Nephron progenitor cell (in vitro differentiated cells): ENCODE measurements at regions not wholly inside any gene's neighbourhood (a gene's known extent, or its start where the extent isn't known, plus 50 kb on each side); places are given as distances from the start of the nearest gene placed in this dataset.

Source experiments
- DNase-seq: peaks from one replicate; pipeline ENCODE4 v3.0.0; 2021
- H3K27ac Mint-ChIP-seq: 2 replicates; pipeline ENCODE4 v1.8.0; 2021; ENCODE audit warnings: mild to moderate bottlenecking, moderate library complexity, mixed read lengths
- H3K27me3 Mint-ChIP-seq: 2 replicates; pipeline ENCODE4 v1.8.0; 2021; ENCODE audit warnings: mild to moderate bottlenecking, low read depth, mixed read lengths; ENCODE audit not compliant: poor library complexity
- H3K36me3 Mint-ChIP-seq: 2 replicates; pipeline ENCODE4 v1.8.0; 2021; ENCODE audit warnings: low read depth, mixed read lengths
- H3K4me1 Mint-ChIP-seq: 2 replicates; pipeline ENCODE4 v1.8.0; 2021; ENCODE audit warnings: mixed read lengths
- H3K4me3 Mint-ChIP-seq: 2 replicates; pipeline ENCODE4 v1.8.0; 2021; ENCODE audit warnings: mild to moderate bottlenecking, moderate library complexity, mixed read lengths
- H3K9me3 Mint-ChIP-seq: 2 replicates; pipeline ENCODE4 v1.8.0; 2021; ENCODE audit warnings: mild to moderate bottlenecking, moderate library complexity, mixed read lengths
- TF ChIP-seq, protein P1 (sequence below): fragments of 200-600 bp; sonication (generic); IDR thresholded peaks from 2 replicates; pipeline ENCODE4 v1.5.0; 2021; ENCODE audit warnings: antibody characterized with exemption

GRCh38 chr3:17847156-17847555 lies 104.7 kb upstream of the TBC1D5 start:
- H3K4me1 Mint-ChIP-seq = peaks cover 14% of the 10 kb centered on the region
- H3K4me3 Mint-ChIP-seq = no peak overlapping the region
- H3K9me3 Mint-ChIP-seq = no peaks in the 10 kb centered on the region
- peaks cover 7% of the 10 kb centered on the region for H3K27me3 Mint-ChIP-seq
- no peak overlapping the region for H3K27ac Mint-ChIP-seq
- DNase-seq = no peak
- no peaks in the 10 kb centered on the region for H3K36me3 Mint-ChIP-seq
- TF ChIP-seq, protein P1, sequence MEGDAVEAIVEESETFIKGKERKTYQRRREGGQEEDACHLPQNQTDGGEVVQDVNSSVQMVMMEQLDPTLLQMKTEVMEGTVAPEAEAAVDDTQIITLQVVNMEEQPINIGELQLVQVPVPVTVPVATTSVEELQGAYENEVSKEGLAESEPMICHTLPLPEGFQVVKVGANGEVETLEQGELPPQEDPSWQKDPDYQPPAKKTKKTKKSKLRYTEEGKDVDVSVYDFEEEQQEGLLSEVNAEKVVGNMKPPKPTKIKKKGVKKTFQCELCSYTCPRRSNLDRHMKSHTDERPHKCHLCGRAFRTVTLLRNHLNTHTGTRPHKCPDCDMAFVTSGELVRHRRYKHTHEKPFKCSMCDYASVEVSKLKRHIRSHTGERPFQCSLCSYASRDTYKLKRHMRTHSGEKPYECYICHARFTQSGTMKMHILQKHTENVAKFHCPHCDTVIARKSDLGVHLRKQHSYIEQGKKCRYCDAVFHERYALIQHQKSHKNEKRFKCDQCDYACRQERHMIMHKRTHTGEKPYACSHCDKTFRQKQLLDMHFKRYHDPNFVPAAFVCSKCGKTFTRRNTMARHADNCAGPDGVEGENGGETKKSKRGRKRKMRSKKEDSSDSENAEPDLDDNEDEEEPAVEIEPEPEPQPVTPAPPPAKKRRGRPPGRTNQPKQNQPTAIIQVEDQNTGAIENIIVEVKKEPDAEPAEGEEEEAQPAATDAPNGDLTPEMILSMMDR = no peak

DNA sequence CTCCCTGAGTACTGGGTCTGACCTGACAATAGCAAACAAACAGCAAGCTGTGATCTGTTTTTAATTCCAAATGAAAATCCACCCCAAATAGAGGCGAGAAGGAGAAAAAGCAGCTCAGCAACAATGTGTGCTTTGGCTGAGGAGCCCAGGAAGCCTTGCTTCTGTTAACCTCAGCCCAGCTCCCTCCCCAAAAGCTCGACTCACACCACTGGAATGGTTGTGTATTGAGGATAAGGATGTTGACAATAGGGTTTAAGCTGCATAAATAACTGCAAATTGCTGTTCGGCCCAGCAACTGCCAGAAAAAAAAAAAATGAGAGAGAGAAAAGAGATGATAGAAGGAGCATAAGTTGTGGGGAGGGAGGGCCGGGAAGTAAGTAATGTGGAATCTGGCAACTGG lies 104.0 kb upstream of the TBC1D5 start:
- Mint-ChIP-seq H3K27me3 (peaks cover 7% of the 10 kb centered on the region), H3K4me1 (peaks cover 11% of the 10 kb centered on the region), H3K4me3 (no peak overlapping the region), H3K9me3 (no peaks in the 10 kb centered on the region), H3K36me3 (no peaks in the 10 kb centered on the region), H3K27ac (no peak overlapping the region)
- no peak for DNase-seq
- TF ChIP-seq, protein P1 = no peak

GRCh38 chr3:17845026-17845812 lies 102.8 kb upstream of the TBC1D5 start:
- no peak overlapping the region for H3K27ac Mint-ChIP-seq
- no peak for DNase-seq
- TF ChIP-seq, protein P1 = no peak
- H3K27me3 Mint-ChIP-seq = peaks cover 10% of the 10 kb centered on the region
- H3K4me1 Mint-ChIP-seq = peaks cover 11% of the 10 kb centered on the region
- no peaks in the 10 kb centered on the region for H3K9me3 Mint-ChIP-seq
- no peaks in the 10 kb centered on the region for H3K36me3 Mint-ChIP-seq
- H3K4me3 Mint-ChIP-seq = no peak overlapping the region

DNA sequence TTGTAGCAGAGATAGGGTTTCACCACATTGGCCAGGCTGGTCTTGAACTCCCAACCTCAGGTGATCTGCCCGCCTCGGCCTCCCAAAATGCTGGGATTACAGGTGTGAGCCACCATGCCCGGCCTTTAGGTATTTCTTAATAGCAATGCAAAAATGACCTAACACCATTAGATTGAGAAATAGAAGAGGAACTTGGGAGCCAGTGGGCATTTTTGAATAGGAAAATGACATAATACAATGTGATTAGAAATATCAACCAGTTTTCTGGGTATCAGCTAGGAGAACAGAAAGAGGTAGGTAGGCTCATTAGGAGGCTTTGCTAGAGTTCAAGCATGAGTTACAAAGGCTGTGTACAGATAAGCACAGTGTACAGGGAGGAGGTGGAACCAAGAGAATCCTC lies 101.8 kb upstream of the TBC1D5 start:
- Mint-ChIP-seq H3K4me1 (peaks cover 11% of the 10 kb centered on the region), H3K27ac (no peak overlapping the region), H3K9me3 (no peaks in the 10 kb centered on the region), H3K36me3 (no peaks in the 10 kb centered on the region), H3K27me3 (peaks cover 10% of the 10 kb centered on the region), H3K4me3 (no peak overlapping the region)
- TF ChIP-seq, protein P1 = no peak
- DNase-seq = no peak

DNA sequence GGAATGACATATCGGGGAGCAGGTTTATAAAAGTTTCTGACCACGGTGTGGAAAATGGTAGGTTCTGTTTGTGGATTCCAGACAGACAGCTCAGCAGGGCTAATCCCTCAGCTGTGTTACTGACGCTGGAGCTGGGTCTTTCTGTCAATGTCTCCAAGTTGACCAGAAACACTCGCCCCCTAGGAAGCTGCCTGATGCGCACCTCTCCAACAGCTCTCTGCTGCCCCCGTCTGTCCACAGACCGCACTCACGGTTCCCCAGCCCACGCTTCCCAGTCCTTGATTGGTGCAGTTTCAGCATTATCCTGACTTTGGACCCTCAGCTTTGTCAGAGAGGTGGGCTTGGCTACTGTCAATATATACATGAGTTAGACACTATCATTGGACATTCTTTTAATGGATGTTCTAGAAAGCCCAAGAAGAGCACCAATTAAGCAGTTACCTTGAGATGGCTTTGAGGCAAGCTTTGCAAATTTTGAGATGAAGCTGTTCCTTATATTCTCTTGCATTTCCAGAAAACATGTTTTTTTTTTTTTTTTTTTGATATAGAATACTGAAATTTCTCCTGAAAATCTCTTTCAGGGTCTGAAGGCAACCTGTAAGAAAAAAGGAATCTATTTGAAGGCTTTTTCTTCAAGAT lies 98.9 kb upstream of the TBC1D5 start:
- TF ChIP-seq, protein P1 = peak; percentile 92
- H3K4me1 Mint-ChIP-seq = no peaks in the 10 kb centered on the region
- peak; percentile 92 for DNase-seq

More for the DNA sequence above, 98.9 kb upstream of the TBC1D5 start:
- Mint-ChIP-seq H3K27ac (no peak overlapping the region), H3K4me3 (no peak overlapping the region), H3K27me3 (peaks cover 10% of the 10 kb centered on the region), H3K9me3 (no peaks in the 10 kb centered on the region), H3K36me3 (no peaks in the 10 kb centered on the region)
